ENCODE measurements at regions not wholly inside any gene's neighbourhood (a gene's known extent, or its start where the extent isn't known, plus 50 kb on each side); places are given as distances from the start of the nearest gene placed in this dataset.

GRCh38 chr17:72446118-72446517 lies 325.3 kb downstream of the SOX9 start:
- Mint-ChIP-seq H3K27ac (no peak overlapping the region), H3K4me1 (ENCODE audit: low read depth) (no peaks in the 10 kb centered on the region), H3K9me3 (no peaks in the 10 kb centered on the region), H3K27me3 (no peaks in the 10 kb centered on the region), H3K36me3 (ENCODE audit: low read depth) (no peaks in the 10 kb centered on the region), H3K4me3 (no peak overlapping the region)
- ATAC-seq (ENCODE audit: poor library complexity) = no peak
- H3K4me3 ChIP-seq (ENCODE audit: low read length) = no peak overlapping the region
- H3K9me3 ChIP-seq (ENCODE audit: control insufficient read depth in 1 of 2, insufficient read depth in 1 of 2, low read length in 2 of 2) = peaks cover 0 to 13% of the 10 kb centered on the region in 2 experiments
- ChIA-PET CTCF (no interaction called here), POLR2A (no interaction called here)
- no peak for TF ChIP-seq CTCF (IDR thresholded peaks at IDR 0.05)
- H3K27me3 ChIP-seq (ENCODE audit: control insufficient read depth in 1 of 2, insufficient read depth in 2 of 2, low read length in 2 of 2) = no peaks in the 10 kb centered on the region
- DNase-seq = no peak
- no peak overlapping the region for H3K27ac ChIP-seq (ENCODE audit: low read depth in 1 of 2, low read length in 2 of 2)
- H3K4me1 ChIP-seq (ENCODE audit: insufficient read depth, low read length) = no peaks in the 10 kb centered on the region
- intact Hi-C loops (cut with DNase I, micrococcal nuclease) = no loop called here
- H3K36me3 ChIP-seq (ENCODE audit: insufficient read depth, low read length) = no peaks in the 10 kb centered on the region

GRCh38 chr17:72446525-72447250 lies 325.9 kb downstream of the SOX9 start:
- DNase-seq (no peak), ATAC-seq (ENCODE audit: poor library complexity) (no peak)
- no peak for TF ChIP-seq CTCF (IDR thresholded peaks at IDR 0.05)
- Histone ChIP-seq H3K4me1 (ENCODE audit: insufficient read depth, low read length) (no peaks in the 10 kb centered on the region), H3K27me3 (ENCODE audit: control insufficient read depth in 1 of 2, insufficient read depth in 2 of 2, low read length in 2 of 2) (no peaks in the 10 kb centered on the region), H3K27ac (ENCODE audit: low read depth in 1 of 2, low read length in 2 of 2) (no peak overlapping the region), H3K36me3 (ENCODE audit: insufficient read depth, low read length) (no peaks in the 10 kb centered on the region), H3K9me3 (ENCODE audit: control insufficient read depth in 1 of 2, insufficient read depth in 1 of 2, low read length in 2 of 2) (peaks cover 0 to 10% of the 10 kb centered on the region in 2 experiments), H3K4me3 (ENCODE audit: low read length) (no peak overlapping the region)
- Mint-ChIP-seq H3K4me1 (ENCODE audit: low read depth) (no peaks in the 10 kb centered on the region), H3K9me3 (no peaks in the 10 kb centered on the region), H3K27me3 (no peaks in the 10 kb centered on the region), H3K4me3 (no peak overlapping the region), H3K36me3 (ENCODE audit: low read depth) (no peaks in the 10 kb centered on the region), H3K27ac (no peak overlapping the region)
- ChIA-PET CTCF (no interaction called here), POLR2A (no interaction called here)
- intact Hi-C loops (cut with DNase I, micrococcal nuclease) = no loop called here

GRCh38 chr17:72447251-72447640 lies 326.4 kb downstream of the SOX9 start:
- no peak overlapping the region for H3K27ac ChIP-seq (ENCODE audit: low read depth in 1 of 2, low read length in 2 of 2)
- Mint-ChIP-seq H3K27me3 (no peaks in the 10 kb centered on the region), H3K9me3 (no peaks in the 10 kb centered on the region), H3K36me3 (ENCODE audit: low read depth) (no peaks in the 10 kb centered on the region), H3K4me3 (no peak overlapping the region), H3K27ac (no peak overlapping the region), H3K4me1 (ENCODE audit: low read depth) (no peaks in the 10 kb centered on the region)
- H3K4me1 ChIP-seq (ENCODE audit: insufficient read depth, low read length) = no peaks in the 10 kb centered on the region
- peaks cover 0 to 10% of the 10 kb centered on the region in 2 experiments for H3K9me3 ChIP-seq (ENCODE audit: control insufficient read depth in 1 of 2, insufficient read depth in 1 of 2, low read length in 2 of 2)
- intact Hi-C loops (cut with DNase I, micrococcal nuclease) = no loop called here
- CTCF ChIA-PET = no interaction called here
- TF ChIP-seq CTCF (IDR thresholded peaks at IDR 0.05) = no peak
- H3K27me3 ChIP-seq (ENCODE audit: control insufficient read depth in 1 of 2, insufficient read depth in 2 of 2, low read length in 2 of 2) = no peaks in the 10 kb centered on the region
- DNase-seq = no peak
- no peak for ATAC-seq (ENCODE audit: poor library complexity)
- H3K36me3 ChIP-seq (ENCODE audit: insufficient read depth, low read length) = no peaks in the 10 kb centered on the region
- no peak overlapping the region for H3K4me3 ChIP-seq (ENCODE audit: low read length)
- POLR2A ChIA-PET = no interaction called here

All from CD4-positive, alpha-beta T cell (primary cell).